ENCODE measurements at regions not wholly inside any gene's neighbourhood (a gene's known extent, or its start where the extent isn't known, plus 50 kb on each side); places are given as distances from the start of the nearest gene placed in this dataset.

GRCh38 chr2:180573951-180574350 is 406.5 kb upstream of the UBE2E3 start (continued):
- TF ChIP-seq ZBTB33 (IDR thresholded peaks at IDR 0.05; ENCODE audit: extremely low read depth, insufficient replicate concordance, low read length) (no peak), REST (IDR thresholded peaks at IDR 0.05; ENCODE audit: low read depth) (no peak), EZH2 (IDR thresholded peaks at IDR 0.05) (no peak), SRF (IDR thresholded peaks at IDR 0.05; ENCODE audit: low read depth) (peak; percentile 28; the same call in 1 of the 2 replicates), ATF3 (IDR thresholded peaks at IDR 0.05) (no peak), EGR1 (IDR thresholded peaks at IDR 0.05; ENCODE audit: low read depth) (no peak), RAD21 (IDR thresholded peaks at IDR 0.05; ENCODE audit: low read depth) (peak; percentile 16; the same call in 1 of the 2 replicates), ZNF274 (IDR thresholded peaks at IDR 0.05; ENCODE audit: low read depth, low read length) (no peak), EZH2phosphoT487 (IDR thresholded peaks at IDR 0.05; ENCODE audit: borderline replicate concordance) (no peak)

- ATAC-seq: no peak
- no peak for TF ChIP-seq POLR2AphosphoS5 (IDR thresholded peaks at IDR 0.05; ENCODE audit: low read depth, low read length)
- TF ChIP-seq ZNF274 (IDR thresholded peaks at IDR 0.05; ENCODE audit: low read depth, low read length): no peak
- TF ChIP-seq TCF7L2 (IDR thresholded peaks at IDR 0.05; ENCODE audit: borderline replicate concordance, extremely low read depth, insufficient read depth, insufficient read length): no peak
- no peak for TF ChIP-seq REST (IDR thresholded peaks at IDR 0.05; ENCODE audit: low read depth)
- no peak for TF ChIP-seq ELF1 (IDR thresholded peaks at IDR 0.05; ENCODE audit: borderline replicate concordance, low read depth)
Measured at GRCh38 chr2:180572346-180572745, 408.1 kb upstream of the UBE2E3 start.

More at GRCh38 chr2:180572346-180572745, 408.1 kb upstream of the UBE2E3 start:
- no peak overlapping the region for H3K4me2 ChIP-seq (ENCODE audit: low read length)
- no peaks in the 10 kb centered on the region for H3K36me3 ChIP-seq (ENCODE audit: control insufficient read depth in 1 of 2, insufficient read depth in 2 of 2, low read length in 2 of 2)
- no peaks in the 10 kb centered on the region for H3K9me2 ChIP-seq (ENCODE audit: insufficient read depth)
- H3K9me3 ChIP-seq (ENCODE audit: control insufficient read depth in 1 of 2, insufficient read depth in 1 of 2, low read depth in 1 of 2, low read length in 2 of 2): no peaks in the 10 kb centered on the region
- peaks cover 11 to 19% of the 10 kb centered on the region in 2 experiments; a peak in 3 of 4 replicates for H3K4me1 ChIP-seq (ENCODE audit: control insufficient read depth in 1 of 2, insufficient read depth in 2 of 2, low read length in 2 of 2)
- POLR2A ChIA-PET: no interaction called here
- no peak overlapping the region for H3K4me3 ChIP-seq (replicated peaks in 1 of 2; ENCODE audit: low read depth in 1 of 2, low read length in 2 of 2)
- peak overlapping the region; percentile 58 for H2AFZ ChIP-seq (ENCODE audit: low read depth, low read length, poor library complexity, severe bottlenecking)
- no peaks in the 10 kb centered on the region for H4K20me1 ChIP-seq (ENCODE audit: insufficient read depth)
- intact Hi-C loops (cut with micrococcal nuclease): no loop called here
- H3K9ac ChIP-seq (ENCODE audit: low read length): no peak overlapping the region
- BruUV-seq (replicated peaks): no TSS peak
- no peak for DNase-seq (ENCODE audit: low read depth, low spot score)
- no peaks in the 10 kb centered on the region for H3K27me3 ChIP-seq (ENCODE audit: insufficient read depth, low read length)
- RAD21 ChIA-PET (ENCODE audit: low non-redundant PET in 1 of 2, low total read pairs in 2 of 2, uncharacterized antibody in 2 of 2, unreplicated experiment in 2 of 2): no interaction called here
- H3K79me2 ChIP-seq (ENCODE audit: insufficient read depth, low read length): no peaks in the 10 kb centered on the region
- no peak overlapping the region for H3K27ac ChIP-seq (ENCODE audit: low read depth, low read length)
- CTCF ChIA-PET: no interaction called here
